Peyer's patch (tissue), 4 donors: ENCODE measurements at regions not wholly inside any gene's neighbourhood (a gene's known extent, or its start where the extent isn't known, plus 50 kb on each side); places are given as distances from the start of the nearest gene placed in this dataset.

ENCODE experiments used
- CTCF ChIP-seq, 6 experiments: fragments of 450-650 bp in 4 of 6; fragments of 200-600 bp in 2 of 6; sonication (generic) in 1 of 6; IDR thresholded peaks; one replicate each; pipeline ENCODE4 v1.5.1; 2017 to 2019; ENCODE audit warnings: antibody characterized with exemption in 6 of 6, mild to moderate bottlenecking in 3 of 6, moderate library complexity in 1 of 6
- POLR2A ChIP-seq, 2 donors: fragments of 450-650 bp; IDR thresholded peaks; one replicate each; pipeline ENCODE4 v1.5.1; 2017; ENCODE audit warnings: antibody characterized with exemption in 2 of 2, mild to moderate bottlenecking in 2 of 2, moderate library complexity in 2 of 2

DNA sequence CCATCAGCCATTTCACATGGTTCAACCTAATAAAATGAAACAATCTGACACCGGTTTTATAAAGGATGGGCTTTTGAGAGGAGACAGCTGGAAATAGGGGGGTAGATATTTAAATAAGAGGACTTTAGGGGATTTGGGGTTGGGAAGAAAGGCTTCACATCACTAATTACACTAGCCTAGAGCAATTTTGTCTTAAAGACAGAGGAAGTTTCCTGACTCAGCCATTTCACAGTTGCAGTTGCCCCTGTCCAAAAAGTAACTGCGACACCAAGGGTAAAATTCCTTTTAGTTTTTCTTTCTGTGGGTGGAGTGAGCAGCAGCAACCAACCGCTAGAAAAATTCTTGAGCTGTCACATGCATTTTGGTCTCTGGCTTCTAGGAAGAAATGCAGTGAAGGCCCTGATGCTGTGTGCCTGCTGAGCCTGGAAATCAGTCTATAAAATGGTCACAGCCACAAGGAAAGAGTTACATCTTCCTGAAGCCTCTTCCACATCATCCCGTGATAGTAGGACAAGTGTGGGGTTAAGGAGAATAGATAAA lies 233.6 kb downstream of the ZNF674 start:
- no peak for TF ChIP-seq CTCF (IDR thresholded peaks at IDR 0.05)
- TF ChIP-seq POLR2A (IDR thresholded peaks at IDR 0.05), result no peak
